Left lung (tissue), 4 donors: ENCODE measurements at regions not wholly inside any gene's neighbourhood (a gene's known extent, or its start where the extent isn't known, plus 50 kb on each side); places are given as distances from the start of the nearest gene placed in this dataset.
A peak's percentile ranks its signal among the peaks of the same experiment; 100 is the strongest.

ENCODE experiments used
- ATAC-seq: fragments of 200-7000 bp; cut with Tn5 transposase; one replicate; pipeline ENCODE4 v1.9.1; 2020; ENCODE audit warnings: moderate library complexity
- DNase-seq, 4 donors: peaks; one replicate each; pipeline ENCODE4 v3.0.0-alpha.2; 2013 to 2020
- H3K27ac ChIP-seq, 2 donors: fragments of 200-600 bp; sonication (generic) in 1 of 2; one replicate each; pipeline versions ENCODE4 v1.5.0 to v1.8.0; 2020 to 2021
- H3K27me3 ChIP-seq, 2 donors: fragments of 200-600 bp; sonication (generic) in 1 of 2; one replicate each; pipeline versions ENCODE4 v1.5.0 to v1.8.0; 2020 to 2021
- H3K36me3 ChIP-seq, 2 donors: fragments of 200-600 bp; sonication (generic) in 1 of 2; one replicate each; pipeline versions ENCODE4 v1.5.0 to v1.8.0; 2020 to 2021
- H3K4me1 ChIP-seq, 2 donors: fragments of 200-600 bp; one replicate each; pipeline ENCODE4 v1.8.0; 2021
- H3K4me3 ChIP-seq, 2 donors: fragments of 200-600 bp; sonication (generic) in 1 of 2; one replicate each; pipeline versions ENCODE4 v1.5.0 to v1.8.0; 2020 to 2021; ENCODE audit warnings: mild to moderate bottlenecking in 1 of 2
- H3K9me3 ChIP-seq, 2 donors: fragments of 200-600 bp; sonication (generic) in 1 of 2; one replicate each; pipeline versions ENCODE4 v1.5.0 to v1.8.0; 2020 to 2021
- intact Hi-C, 2 donors: fragments of 100-400 bp; cut with DNase I; formaldehyde crosslinking; loops; one replicate each; pipeline versions ENCODE4 v1.11.2 to v1.14.2; 2022
- TF ChIP-seq, protein P1 (sequence below), 2 donors: fragments of 200-600 bp; sonication (generic) in 1 of 2; IDR thresholded peaks; one replicate each; pipeline versions ENCODE4 v1.5.0 to v1.8.0; 2021; ENCODE audit warnings: antibody characterized with exemption in 2 of 2
- donor health status: DM: no; HTN: yes; CAD: no.
- donor health status: DM: no; HTN: no; CAD: no.

- H3K4me3 ChIP-seq: no peak overlapping the region
- TF ChIP-seq, protein P1, sequence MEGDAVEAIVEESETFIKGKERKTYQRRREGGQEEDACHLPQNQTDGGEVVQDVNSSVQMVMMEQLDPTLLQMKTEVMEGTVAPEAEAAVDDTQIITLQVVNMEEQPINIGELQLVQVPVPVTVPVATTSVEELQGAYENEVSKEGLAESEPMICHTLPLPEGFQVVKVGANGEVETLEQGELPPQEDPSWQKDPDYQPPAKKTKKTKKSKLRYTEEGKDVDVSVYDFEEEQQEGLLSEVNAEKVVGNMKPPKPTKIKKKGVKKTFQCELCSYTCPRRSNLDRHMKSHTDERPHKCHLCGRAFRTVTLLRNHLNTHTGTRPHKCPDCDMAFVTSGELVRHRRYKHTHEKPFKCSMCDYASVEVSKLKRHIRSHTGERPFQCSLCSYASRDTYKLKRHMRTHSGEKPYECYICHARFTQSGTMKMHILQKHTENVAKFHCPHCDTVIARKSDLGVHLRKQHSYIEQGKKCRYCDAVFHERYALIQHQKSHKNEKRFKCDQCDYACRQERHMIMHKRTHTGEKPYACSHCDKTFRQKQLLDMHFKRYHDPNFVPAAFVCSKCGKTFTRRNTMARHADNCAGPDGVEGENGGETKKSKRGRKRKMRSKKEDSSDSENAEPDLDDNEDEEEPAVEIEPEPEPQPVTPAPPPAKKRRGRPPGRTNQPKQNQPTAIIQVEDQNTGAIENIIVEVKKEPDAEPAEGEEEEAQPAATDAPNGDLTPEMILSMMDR (IDR thresholded peaks at IDR 0.05): no peak
- intact Hi-C loops: no loop called here
- H3K36me3 ChIP-seq: no peaks in the 10 kb centered on the region
- peaks cover 0 to 6% of the 10 kb centered on the region in 2 donors for H3K27me3 ChIP-seq
- H3K4me1 ChIP-seq: no peaks in the 10 kb centered on the region
- DNase-seq (no peak), ATAC-seq (no peak)
- no peaks in the 10 kb centered on the region for H3K9me3 ChIP-seq
- H3K27ac ChIP-seq: no peak overlapping the region
Observed at GRCh38 chr1:30466610-30467009, 256.8 kb downstream of the MATN1 start.

DNA sequence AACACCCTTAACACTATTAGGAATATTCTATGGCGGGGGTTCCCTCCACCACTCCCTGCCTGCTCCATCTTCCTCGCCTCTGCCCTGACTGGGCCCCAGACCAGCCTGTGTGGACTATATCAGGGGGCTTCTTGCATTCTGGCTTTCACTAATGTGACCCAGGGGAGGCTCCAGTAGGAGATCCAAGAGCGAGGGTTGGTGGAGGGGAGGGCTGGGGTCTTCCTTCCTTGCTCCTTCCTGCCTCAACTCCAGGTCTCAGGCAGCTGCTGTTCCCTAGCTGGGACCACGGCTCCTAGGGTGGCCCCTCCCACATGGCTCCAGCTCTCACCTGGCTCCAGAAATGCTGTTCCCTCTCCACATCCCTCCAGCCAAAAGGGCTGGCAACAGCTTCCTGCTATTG is 257.4 kb downstream of the MATN1 start:
- H3K36me3 ChIP-seq: no peaks in the 10 kb centered on the region
- H3K27me3 ChIP-seq: peaks cover 0 to 10% of the 10 kb centered on the region in 2 donors
- no peak overlapping the region for H3K4me3 ChIP-seq
- no peak overlapping the region for H3K27ac ChIP-seq
- H3K4me1 ChIP-seq: no peaks in the 10 kb centered on the region
- intact Hi-C loops: no loop called here
- no peaks in the 10 kb centered on the region for H3K9me3 ChIP-seq
- DNase-seq: no peak
- TF ChIP-seq, protein P1 (IDR thresholded peaks at IDR 0.05): no peak
- no peak for ATAC-seq

GRCh38 chr1:30465096-30465495 is 258.3 kb downstream of the MATN1 start:
- Histone ChIP-seq H3K27me3 (peaks cover 0 to 14% of the 10 kb centered on the region in 2 donors), H3K4me1 (no peaks in the 10 kb centered on the region), H3K27ac (no peak overlapping the region), H3K4me3 (no peak overlapping the region), H3K36me3 (no peaks in the 10 kb centered on the region), H3K9me3 (no peaks in the 10 kb centered on the region)
- DNase-seq (no peak), ATAC-seq (no peak)
- intact Hi-C loops: no loop called here
- TF ChIP-seq, protein P1 (IDR thresholded peaks at IDR 0.05): no peak

DNA sequence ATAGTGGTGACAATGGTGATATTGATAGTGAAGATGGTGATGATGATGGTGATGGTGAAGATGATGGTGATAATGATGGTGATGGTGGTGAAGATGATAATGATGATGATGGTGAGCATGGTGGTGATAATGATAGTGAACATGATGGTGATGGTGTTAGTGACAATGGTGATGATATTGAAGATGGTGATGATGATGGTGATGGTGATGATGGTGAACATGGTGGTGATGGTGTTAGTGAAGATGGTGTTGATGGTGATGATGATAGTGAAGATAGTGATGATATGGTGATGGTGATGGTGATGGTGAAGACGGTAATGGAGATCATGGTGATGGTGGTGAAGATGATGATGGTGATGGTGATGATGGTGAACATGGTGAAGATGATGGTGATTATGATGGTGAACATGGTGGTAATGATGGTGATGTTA is 259.2 kb downstream of the MATN1 start:
- intact Hi-C loops: no loop called here
- H3K27ac ChIP-seq: no peak overlapping the region
- ATAC-seq: no peak
- no peaks in the 10 kb centered on the region for H3K4me1 ChIP-seq
- H3K27me3 ChIP-seq: peaks cover 0 to 14% of the 10 kb centered on the region in 2 donors
- TF ChIP-seq, protein P1 (IDR thresholded peaks at IDR 0.05): no peak
- H3K9me3 ChIP-seq: no peaks in the 10 kb centered on the region
- H3K4me3 ChIP-seq: no peak overlapping the region
- no peaks in the 10 kb centered on the region for H3K36me3 ChIP-seq
- no peak for DNase-seq

DNA sequence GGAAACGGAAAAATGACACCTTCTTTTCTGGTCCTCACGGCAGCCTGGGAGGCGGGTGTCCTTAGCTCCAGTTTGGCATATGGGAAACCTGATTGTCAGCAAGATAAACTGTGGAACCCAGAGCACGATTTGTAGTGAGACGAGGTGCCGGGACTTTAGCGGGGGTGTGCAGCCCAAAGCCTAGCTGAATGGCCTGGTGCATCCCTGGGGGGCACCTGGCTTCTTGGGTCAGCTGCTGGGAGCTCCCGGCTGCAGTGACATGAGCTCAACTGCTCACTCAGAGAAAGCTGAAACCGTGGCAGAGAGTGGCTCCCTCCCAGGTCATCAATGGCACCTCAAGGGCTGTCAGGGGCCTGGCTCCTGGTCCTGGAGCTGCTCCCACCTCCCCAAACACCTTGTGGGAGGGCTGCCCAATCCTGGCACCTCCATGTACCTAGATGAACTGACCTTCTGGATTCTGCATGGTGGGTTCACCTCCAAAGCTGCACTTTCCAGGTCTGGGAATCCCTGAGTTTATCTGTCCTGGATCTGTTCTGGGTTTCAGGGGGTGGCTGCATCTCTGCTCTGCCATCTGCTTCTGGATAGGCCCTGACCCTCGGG is 260.5 kb downstream of the MATN1 start:
- DNase-seq (peak in 1 of 4 donors; percentile 10), ATAC-seq (no peak)
- Histone ChIP-seq H3K9me3 (no peaks in the 10 kb centered on the region), H3K36me3 (no peaks in the 10 kb centered on the region), H3K27ac (no peak overlapping the region), H3K4me1 (no peaks in the 10 kb centered on the region), H3K27me3 (peaks cover 0 to 14% of the 10 kb centered on the region in 2 donors), H3K4me3 (no peak overlapping the region)
- TF ChIP-seq, protein P1 (IDR thresholded peaks at IDR 0.05): no peak
- intact Hi-C loops: no loop called here
